HG03521 (cell line): ENCODE measurements at regions not wholly inside any gene's neighbourhood (a gene's known extent, or its start where the extent isn't known, plus 50 kb on each side); places are given as distances from the start of the nearest gene placed in this dataset.
"Not testable (repeated sequence)": the region's sequence is repeated elsewhere in the genome, so short reads cannot be mapped to it uniquely, and the experiment has no call there.

ENCODE experiments used
- ATAC-seq: cut with Tn5 transposase; IDR thresholded peaks from one replicate; pipeline ENCODE4 v1.9.1; 2021; ENCODE audit warnings: mild to moderate bottlenecking, moderate library complexity; ENCODE audit not compliant: unreplicated experiment

- no peak for ATAC-seq
These were observed 370.8 kb downstream of the DSEL start for GRCh38 chr18:67145586-67146292.

GRCh38 chr18:67144329-67144728 lies 372.2 kb downstream of the DSEL start:
- no peak for ATAC-seq

- no peak for ATAC-seq
These were observed 373.5 kb downstream of the DSEL start for GRCh38 chr18:67143028-67143427.

GRCh38 chr18:67142604-67143003 lies 373.9 kb downstream of the DSEL start:
- no peak for ATAC-seq

DNA sequence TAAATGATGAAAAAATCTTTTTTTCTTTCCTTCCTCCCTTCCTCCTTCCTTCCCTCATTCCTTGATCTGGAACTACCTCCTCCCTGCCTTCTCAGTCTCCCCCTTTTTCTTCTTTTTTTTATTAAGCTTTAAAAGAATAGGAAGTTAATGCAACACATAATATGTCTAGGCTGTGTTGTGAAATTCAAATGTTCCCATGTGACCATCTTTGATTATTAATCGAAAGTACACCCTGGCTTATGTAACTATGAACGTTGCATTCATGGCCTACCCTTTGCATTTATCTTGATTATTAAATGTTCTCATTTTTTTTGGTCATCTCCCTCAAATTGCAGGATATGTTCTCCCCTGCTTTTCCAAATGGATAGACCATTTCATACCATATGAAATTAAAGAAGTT lies 376.0 kb downstream of the DSEL start:
- ATAC-seq, result no peak

DNA sequence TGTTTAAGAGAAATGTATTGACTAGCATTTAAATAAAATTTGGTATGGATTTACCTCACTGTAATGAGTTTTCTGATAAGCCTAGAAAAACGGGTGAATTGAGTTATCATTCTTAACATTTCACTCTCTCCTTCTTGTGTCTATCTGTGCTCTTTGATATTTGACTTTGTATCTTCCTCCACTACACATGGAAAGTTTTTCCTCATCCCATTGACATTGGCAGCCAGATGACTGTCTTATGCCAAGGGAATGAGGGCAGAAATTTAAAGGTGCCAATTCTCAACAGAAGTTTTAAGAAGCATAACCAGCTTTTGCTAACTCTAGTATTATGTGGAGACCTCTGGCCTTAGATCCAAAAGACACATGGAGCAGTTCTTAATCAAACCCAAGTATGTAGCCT lies 376.6 kb downstream of the DSEL start:
- ATAC-seq, result no peak

GRCh38 chr18:67135981-67136380 lies 380.5 kb downstream of the DSEL start:
- no peak for ATAC-seq

GRCh38 chr18:67134911-67135310 lies 381.6 kb downstream of the DSEL start:
- ATAC-seq, result no peak

- ATAC-seq, result no peak
These were observed 382.9 kb downstream of the DSEL start for GRCh38 chr18:67133669-67134068.

DNA sequence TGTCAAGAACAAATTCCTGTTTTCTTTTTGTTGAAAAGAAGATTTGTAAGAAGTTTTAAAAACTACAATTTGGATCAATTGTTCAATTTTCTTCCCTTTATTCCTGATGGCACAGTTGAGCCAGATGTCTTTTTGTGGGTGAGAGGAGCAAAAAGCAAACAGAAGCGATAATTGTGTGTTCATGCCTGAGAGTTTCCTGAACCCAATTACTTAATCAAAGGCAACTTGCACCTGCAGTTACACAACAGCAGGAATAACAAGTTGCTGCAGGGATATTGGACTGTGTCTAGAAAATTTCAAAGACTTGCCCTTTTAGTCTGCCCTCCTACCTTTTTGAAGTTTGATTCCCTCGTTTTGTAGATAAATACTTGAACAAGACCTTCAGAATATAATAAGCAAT lies 383.6 kb downstream of the DSEL start:
- ATAC-seq, result no peak

DNA sequence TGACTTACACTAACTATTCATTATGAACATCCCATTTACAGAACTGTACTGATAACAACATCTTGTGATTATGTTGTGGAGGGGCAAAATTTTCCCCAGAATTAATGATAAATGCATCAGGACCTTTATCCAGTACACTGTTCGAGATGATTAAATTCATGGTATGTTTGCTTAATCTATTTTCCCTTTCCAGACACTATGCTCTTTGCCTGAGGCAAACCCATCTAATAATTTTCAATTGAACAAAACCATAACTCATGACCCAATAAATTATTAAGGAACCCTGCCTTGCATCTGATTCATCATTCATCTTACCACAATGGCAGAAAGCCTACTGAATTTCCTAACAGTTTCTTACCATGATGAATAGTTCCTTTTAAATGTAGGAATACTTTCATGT lies 385.0 kb downstream of the DSEL start:
- no peak for ATAC-seq

- ATAC-seq, result not testable (repeated sequence)
These were observed 389.8 kb downstream of the DSEL start for GRCh38 chr18:67126751-67127150.

DNA sequence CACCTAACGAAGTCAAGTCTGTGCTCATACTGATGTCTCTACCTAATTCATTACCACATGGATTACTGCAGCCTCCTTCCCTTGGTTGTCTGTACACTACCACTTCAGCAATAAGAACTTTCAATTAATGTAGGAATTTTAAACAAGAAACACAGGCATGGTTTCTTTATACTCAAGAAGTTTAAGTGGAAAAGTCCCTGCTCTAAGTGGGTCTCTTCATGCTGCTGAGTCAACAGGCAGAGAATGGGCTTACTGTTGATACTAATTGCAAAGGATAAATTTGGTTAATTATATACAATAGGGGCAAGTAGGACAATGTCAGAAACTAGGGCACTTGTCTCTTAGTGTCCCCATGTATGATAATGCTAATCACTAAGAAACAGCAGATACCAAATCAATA lies 392.6 kb downstream of the DSEL start:
- ATAC-seq, result no peak

DNA sequence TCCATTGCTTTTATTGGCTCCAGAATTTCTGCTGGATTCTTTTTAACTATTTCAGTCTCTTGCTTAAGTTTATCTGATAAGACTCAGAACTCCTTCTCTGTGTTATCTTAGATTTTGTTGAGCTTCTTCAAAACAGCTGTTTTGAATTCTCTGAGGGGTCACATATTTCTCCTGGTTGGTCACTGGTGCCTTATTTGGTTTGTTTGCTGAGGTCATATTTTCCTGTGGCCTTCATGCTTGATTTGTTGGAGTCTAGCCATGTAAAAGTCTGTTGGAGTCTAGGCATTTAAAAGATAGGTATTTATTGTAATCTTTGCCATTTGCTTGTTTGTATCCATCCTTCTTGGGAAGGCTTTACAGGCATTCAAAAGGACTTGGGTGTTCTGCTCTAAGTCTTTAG lies 398.7 kb downstream of the DSEL start:
- no peak for ATAC-seq

DNA sequence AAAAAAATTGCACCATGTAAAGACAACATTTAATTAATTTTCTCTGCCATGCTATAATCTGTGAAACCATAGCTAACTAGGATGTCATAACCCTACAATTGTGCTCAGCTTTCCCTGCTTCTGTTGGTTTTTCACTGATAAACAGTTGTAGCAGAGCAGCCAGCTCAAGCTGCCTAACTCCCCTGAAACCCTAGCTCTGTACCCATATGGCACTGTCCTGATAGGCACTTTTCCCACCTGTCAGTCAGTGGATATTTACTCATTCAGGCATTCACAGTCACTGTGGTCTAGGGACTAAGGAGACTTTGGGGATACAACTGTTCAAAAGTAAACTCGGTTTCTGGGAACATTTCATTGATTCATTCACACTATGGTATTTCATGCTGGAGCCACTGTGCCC lies 407.0 kb downstream of the DSEL start:
- ATAC-seq, result no peak

DNA sequence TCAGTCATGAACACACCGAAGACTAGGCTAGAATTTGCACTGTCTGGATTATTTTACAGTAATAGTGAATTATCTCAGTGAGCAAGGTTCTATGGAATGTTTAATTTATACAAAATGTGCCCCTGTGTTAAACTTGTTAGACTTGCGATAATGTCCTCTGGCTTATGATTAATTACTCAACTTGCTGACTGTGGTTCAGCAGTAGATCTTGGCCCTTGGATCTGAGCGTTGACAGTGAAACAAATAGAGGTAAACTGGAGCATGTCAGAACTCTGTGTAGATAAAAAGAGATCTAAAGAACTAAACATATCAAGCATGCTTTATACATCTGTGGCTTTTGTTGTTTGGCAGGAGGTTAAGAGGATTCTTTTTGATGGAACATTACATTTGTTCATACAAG lies 407.6 kb downstream of the DSEL start:
- no peak for ATAC-seq

DNA sequence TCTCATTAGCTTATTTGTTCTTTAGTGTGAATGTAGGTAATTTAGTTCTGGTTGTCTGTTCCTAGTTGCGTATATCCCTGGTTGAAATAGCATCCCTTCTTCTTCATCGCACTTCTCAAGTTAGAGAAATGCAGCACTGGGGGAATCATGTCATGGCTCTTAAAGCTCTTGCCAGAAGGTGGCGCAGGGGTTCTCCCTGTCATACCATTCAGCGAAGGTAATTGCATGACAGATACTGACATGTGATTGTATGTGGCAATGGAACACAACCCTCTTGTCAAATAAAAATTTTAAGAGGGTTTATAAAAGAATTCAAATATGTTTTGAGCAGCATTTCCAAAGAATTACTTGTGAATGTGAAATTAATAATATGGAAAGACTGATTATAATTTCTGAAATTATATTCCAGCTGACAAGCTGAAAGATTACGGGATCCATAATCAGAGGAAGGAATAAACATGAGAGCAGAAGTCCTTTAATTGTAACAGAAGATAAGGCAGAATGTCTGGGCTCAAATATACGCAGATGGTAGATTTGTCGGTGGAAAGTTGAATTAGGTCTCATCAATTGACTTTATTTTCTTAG lies 411.7 kb downstream of the DSEL start:
- peak; percentile 83 for ATAC-seq

- ATAC-seq, result no peak
These were observed 422.4 kb downstream of the DSEL start for GRCh38 chr18:67094123-67094522.

DNA sequence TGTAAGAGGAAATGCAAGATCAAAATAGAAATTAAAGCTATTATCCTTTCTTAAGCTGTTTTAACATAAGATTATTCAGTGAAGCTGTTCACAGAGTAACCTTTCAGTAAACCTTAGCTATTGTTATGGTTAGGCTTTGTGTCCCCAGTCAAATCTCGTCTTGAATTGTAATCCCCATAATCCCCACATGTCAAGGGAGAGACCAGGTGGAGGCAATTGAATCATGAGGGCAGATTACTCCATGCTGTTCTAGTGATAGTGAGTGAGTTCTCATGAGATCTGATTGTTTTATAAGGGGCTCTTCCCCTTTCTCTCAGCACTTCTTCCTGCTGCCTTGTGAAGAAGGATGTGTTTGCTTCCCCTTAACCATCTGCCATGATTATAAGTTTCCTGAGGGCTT lies 424.4 kb downstream of the DSEL start:
- no peak for ATAC-seq

- no peak for ATAC-seq
These were observed 434.9 kb downstream of the DSEL start for GRCh38 chr18:67081482-67082211.

- ATAC-seq, result no peak
These were observed 435.9 kb downstream of the DSEL start for GRCh38 chr18:67080601-67081000.

DNA sequence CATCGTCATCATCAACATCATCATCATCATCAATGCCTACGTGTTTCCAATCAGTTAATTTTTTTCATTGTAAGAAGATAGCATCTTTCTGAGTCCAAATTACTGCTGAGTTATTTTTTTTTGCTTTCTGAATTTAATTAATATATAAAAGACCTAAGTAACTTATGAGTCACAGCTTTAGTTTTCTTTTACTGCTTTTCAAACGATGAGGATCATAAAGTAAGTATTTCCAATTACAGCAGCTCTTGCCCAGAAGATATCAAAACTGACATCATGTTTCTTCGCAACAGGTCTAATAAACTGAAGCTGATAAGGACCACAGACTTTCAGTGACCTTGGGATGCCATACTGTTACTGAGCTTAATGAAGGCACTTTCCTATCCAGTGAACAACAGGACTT lies 442.2 kb downstream of the DSEL start:
- no peak for ATAC-seq
